H9 (cell line): ENCODE measurements at regions not wholly inside any gene's neighbourhood (a gene's known extent, or its start where the extent isn't known, plus 50 kb on each side); places are given as distances from the start of the nearest gene placed in this dataset.

Experiments
- DNase-seq: peaks from one replicate; pipeline ENCODE4 v3.0.0-alpha.2; 2017
- H2AFZ ChIP-seq: one replicate; pipeline ENCODE4 v1.6.1; 2013; ENCODE audit warnings: mild to moderate bottlenecking, low read length, control low read depth, moderate library complexity
- H2AK5ac ChIP-seq: 2 replicates; pipeline ENCODE4 v1.6.1; 2013; ENCODE audit warnings: low read length, control low read depth, mixed read lengths; ENCODE audit not compliant: insufficient read length
- H2BK120ac ChIP-seq: one replicate; pipeline ENCODE4 v1.6.1; 2013; ENCODE audit warnings: low read depth, mild to moderate bottlenecking, low read length, control low read depth, inconsistent platforms; ENCODE audit not compliant: poor library complexity, severe bottlenecking
- H2BK12ac ChIP-seq: 2 replicates; pipeline ENCODE4 v1.6.1; 2013; ENCODE audit warnings: low read length, control low read depth, mixed read lengths, low read depth; ENCODE audit not compliant: insufficient read length
- H2BK15ac ChIP-seq: 2 replicates; pipeline ENCODE4 v1.6.1; 2013; ENCODE audit warnings: low read depth, low read length, control low read depth
- H2BK20ac ChIP-seq: one replicate; pipeline ENCODE4 v1.6.1; 2013; ENCODE audit warnings: low read depth, mild to moderate bottlenecking, low read length, control low read depth, inconsistent platforms; ENCODE audit not compliant: poor library complexity, severe bottlenecking
- H2BK5ac ChIP-seq: 2 replicates; pipeline ENCODE4 v1.6.1; 2013; ENCODE audit warnings: low read length, control low read depth, mixed read lengths; ENCODE audit not compliant: insufficient read length
- H3K14ac ChIP-seq: 2 replicates; pipeline ENCODE4 v1.6.1; 2013; ENCODE audit warnings: low read length, control low read depth; ENCODE audit not compliant: insufficient read depth
- H3K18ac ChIP-seq: 2 replicates; pipeline ENCODE4 v1.6.1; 2013; ENCODE audit warnings: low read depth, mild to moderate bottlenecking, mixed read lengths, low read length, control low read depth; ENCODE audit not compliant: insufficient read length
- H3K23ac ChIP-seq: 2 replicates; pipeline ENCODE4 v1.6.1; 2013; ENCODE audit warnings: low read length, control low read depth, mixed read lengths, low read depth; ENCODE audit not compliant: insufficient read length
- H3K23me2 ChIP-seq: 2 replicates; pipeline ENCODE4 v1.6.1; 2013; ENCODE audit warnings: low read depth, mild to moderate bottlenecking, mixed read lengths, low read length, control low read depth; ENCODE audit not compliant: insufficient read length, poor library complexity, severe bottlenecking
- H3K27ac ChIP-seq: 2 replicates; pipeline ENCODE4 v1.5.1; 2013; ENCODE audit warnings: low read length, control low read depth, mixed read lengths, low read depth; ENCODE audit not compliant: insufficient read length
- H3K27me3 ChIP-seq: 2 replicates; pipeline ENCODE4 v1.6.1; 2013; ENCODE audit warnings: low read length, control low read depth, inconsistent platforms; ENCODE audit not compliant: insufficient read depth
- H3K4ac ChIP-seq: 2 replicates; pipeline ENCODE4 v1.6.1; 2013; ENCODE audit warnings: low read depth, mild to moderate bottlenecking, control low read depth, inconsistent platforms, low read length, moderate library complexity
- H3K4me1 ChIP-seq: 2 replicates; pipeline ENCODE4 v1.6.1; 2013; ENCODE audit warnings: low read length, control low read depth, inconsistent platforms; ENCODE audit not compliant: insufficient read depth
- H3K4me2 ChIP-seq: 2 replicates; pipeline ENCODE4 v1.6.1; 2013; ENCODE audit warnings: low read length, control low read depth, mixed read lengths; ENCODE audit not compliant: insufficient read length, insufficient read depth
- H3K56ac ChIP-seq: 2 replicates; pipeline ENCODE4 v1.6.1; 2013; ENCODE audit warnings: low read depth, mild to moderate bottlenecking, mixed read lengths, low read length, control low read depth; ENCODE audit not compliant: insufficient read length
- H3K79me1 ChIP-seq: 2 replicates; pipeline ENCODE4 v1.6.1; 2013; ENCODE audit warnings: low read depth, mild to moderate bottlenecking, moderate library complexity, low read length, control low read depth, inconsistent platforms; ENCODE audit not compliant: insufficient read depth, poor library complexity, severe bottlenecking
- H3K79me2 ChIP-seq: 2 replicates; pipeline ENCODE4 v1.6.1; 2013; ENCODE audit warnings: low read length, control low read depth, inconsistent platforms; ENCODE audit not compliant: insufficient read depth
- H3K9ac ChIP-seq: 2 replicates; pipeline ENCODE4 v1.6.1; 2013; ENCODE audit warnings: low read length, control low read depth, mixed read lengths; ENCODE audit not compliant: insufficient read length; ENCODE audit errors: extremely low read depth
- H3K9me3 ChIP-seq: one replicate; pipeline ENCODE4 v1.6.1; 2013; ENCODE audit warnings: low read depth, low read length, inconsistent platforms; ENCODE audit not compliant: control insufficient read depth
- H3T11ph ChIP-seq: one replicate; pipeline ENCODE4 v1.6.1; 2013; ENCODE audit warnings: mild to moderate bottlenecking, low read length, control low read depth, inconsistent platforms
- H4K20me1 ChIP-seq: one replicate; pipeline ENCODE4 v1.6.1; 2013; ENCODE audit not compliant: control insufficient read depth, insufficient read length, insufficient read depth
- H4K5ac ChIP-seq: 2 replicates; pipeline ENCODE4 v1.6.1; 2013; ENCODE audit warnings: low read depth, mild to moderate bottlenecking, mixed read lengths, low read length, control low read depth; ENCODE audit not compliant: insufficient read length
- H4K8ac ChIP-seq: replicated peaks from 2 replicates; pipeline ENCODE4 v1.6.1; 2013; ENCODE audit warnings: low read length, control low read depth, mixed read lengths, low read depth; ENCODE audit not compliant: insufficient read length
- H4K91ac ChIP-seq: 2 replicates; pipeline ENCODE4 v1.6.1; 2013; ENCODE audit warnings: low read depth, mild to moderate bottlenecking, moderate library complexity, mixed read lengths, low read length, control low read depth; ENCODE audit not compliant: insufficient read length
- H3K27ac Mint-ChIP-seq, 3 experiments: 2 replicates in 2 of 3; 3 replicates in 1 of 3; pipeline ENCODE4 v1.8.0; 2020 to 2021; ENCODE audit warnings: mixed read lengths in 3 of 3, mild to moderate bottlenecking in 1 of 3, moderate library complexity in 1 of 3
- H3K27me3 Mint-ChIP-seq: 2 replicates; pipeline ENCODE4 v1.8.0; 2021; ENCODE audit warnings: low read depth, mild to moderate bottlenecking, moderate library complexity, mixed read lengths
- H3K36me3 Mint-ChIP-seq, 3 experiments: 2 replicates in 2 of 3; 3 replicates in 1 of 3; pipeline ENCODE4 v1.8.0; 2020 to 2021; ENCODE audit warnings: low read depth in 3 of 3, mixed read lengths in 3 of 3; ENCODE audit not compliant: insufficient read depth in 1 of 3
- H3K4me1 Mint-ChIP-seq, 2 experiments: 2 replicates each; pipeline ENCODE4 v1.8.0; 2020; ENCODE audit warnings: mixed read lengths in 2 of 2
- H3K4me3 Mint-ChIP-seq, 2 experiments: 2 replicates in 1 of 2; 3 replicates in 1 of 2; pipeline ENCODE4 v1.8.0; 2020 to 2021; ENCODE audit warnings: mild to moderate bottlenecking in 2 of 2, mixed read lengths in 2 of 2, moderate library complexity in 1 of 2
- H3K9me3 Mint-ChIP-seq, 2 experiments: 2 replicates in 1 of 2; 3 replicates in 1 of 2; pipeline ENCODE4 v1.8.0; 2020; ENCODE audit warnings: mild to moderate bottlenecking in 2 of 2, mixed read lengths in 2 of 2, moderate library complexity in 1 of 2
- WGBS: extraction: QIAGEN DNeasy Blood & Tissue Kit; methylation state at CpG from one replicate; pipeline ENCODE4 v1.1.7; 2013; ENCODE audit warnings: missing lambda C conversion rate, low lambda C conversion rate, mixed read lengths; ENCODE audit not compliant: insufficient read length; ENCODE audit errors: extremely low coverage; 5-methylcytosine and 5-hydroxymethylcytosine counted together
- TF ChIP-seq, protein P1 (sequence below): fragments of 200-600 bp; sonication (generic); conservative IDR thresholded peaks from 3 replicates; pipeline ENCODE4 v1.8.0; 2021; ENCODE audit warnings: antibody characterized with exemption, mild to moderate bottlenecking

GRCh38 chr11:26228778-26229177 lies 103.2 kb upstream of the ANO3 start:
- Histone ChIP-seq H2BK120ac (no peak overlapping the region), H3K27me3 (no peaks in the 10 kb centered on the region), H3K56ac (no peak overlapping the region), H3K23me2 (no peaks in the 10 kb centered on the region), H3K79me1 (no peaks in the 10 kb centered on the region), H2AFZ (no peak overlapping the region), H3K27ac (no peak overlapping the region), H2AK5ac (no peak overlapping the region), H3K9me3 (no peaks in the 10 kb centered on the region), H3K4ac (no peak overlapping the region), H4K5ac (no peak overlapping the region), H2BK12ac (no peak overlapping the region), H2BK5ac (no peak overlapping the region), H4K20me1 (no peaks in the 10 kb centered on the region), H3K4me1 (no peaks in the 10 kb centered on the region), H3K79me2 (no peaks in the 10 kb centered on the region), H2BK20ac (no peak overlapping the region), H3K18ac (no peak overlapping the region), H3K9ac (no peak overlapping the region), H4K8ac (no peak overlapping the region), H3K14ac (no peak overlapping the region), H3T11ph (no peak overlapping the region), H2BK15ac (no peak overlapping the region), H4K91ac (no peak overlapping the region), H3K23ac (no peak overlapping the region), H3K4me2 (no peak overlapping the region)
- H3K4me3 Mint-ChIP-seq: no peak overlapping the region
- no peaks in the 10 kb centered on the region for H3K4me1 Mint-ChIP-seq
- H3K27me3 Mint-ChIP-seq: no peaks in the 10 kb centered on the region
- H3K27ac Mint-ChIP-seq: no peak overlapping the region
- no CpG with 5 or more reads among the region's 2 CpGs for WGBS
- TF ChIP-seq, protein P1, sequence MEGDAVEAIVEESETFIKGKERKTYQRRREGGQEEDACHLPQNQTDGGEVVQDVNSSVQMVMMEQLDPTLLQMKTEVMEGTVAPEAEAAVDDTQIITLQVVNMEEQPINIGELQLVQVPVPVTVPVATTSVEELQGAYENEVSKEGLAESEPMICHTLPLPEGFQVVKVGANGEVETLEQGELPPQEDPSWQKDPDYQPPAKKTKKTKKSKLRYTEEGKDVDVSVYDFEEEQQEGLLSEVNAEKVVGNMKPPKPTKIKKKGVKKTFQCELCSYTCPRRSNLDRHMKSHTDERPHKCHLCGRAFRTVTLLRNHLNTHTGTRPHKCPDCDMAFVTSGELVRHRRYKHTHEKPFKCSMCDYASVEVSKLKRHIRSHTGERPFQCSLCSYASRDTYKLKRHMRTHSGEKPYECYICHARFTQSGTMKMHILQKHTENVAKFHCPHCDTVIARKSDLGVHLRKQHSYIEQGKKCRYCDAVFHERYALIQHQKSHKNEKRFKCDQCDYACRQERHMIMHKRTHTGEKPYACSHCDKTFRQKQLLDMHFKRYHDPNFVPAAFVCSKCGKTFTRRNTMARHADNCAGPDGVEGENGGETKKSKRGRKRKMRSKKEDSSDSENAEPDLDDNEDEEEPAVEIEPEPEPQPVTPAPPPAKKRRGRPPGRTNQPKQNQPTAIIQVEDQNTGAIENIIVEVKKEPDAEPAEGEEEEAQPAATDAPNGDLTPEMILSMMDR: no peak
- H3K36me3 Mint-ChIP-seq: no peaks in the 10 kb centered on the region
- H3K9me3 Mint-ChIP-seq: no peaks in the 10 kb centered on the region; a peak in 3 of 5 replicates
- no peak for DNase-seq
